ENCODE measurements at regions not wholly inside any gene's neighbourhood (a gene's known extent, or its start where the extent isn't known, plus 50 kb on each side); places are given as distances from the start of the nearest gene placed in this dataset.

DNA sequence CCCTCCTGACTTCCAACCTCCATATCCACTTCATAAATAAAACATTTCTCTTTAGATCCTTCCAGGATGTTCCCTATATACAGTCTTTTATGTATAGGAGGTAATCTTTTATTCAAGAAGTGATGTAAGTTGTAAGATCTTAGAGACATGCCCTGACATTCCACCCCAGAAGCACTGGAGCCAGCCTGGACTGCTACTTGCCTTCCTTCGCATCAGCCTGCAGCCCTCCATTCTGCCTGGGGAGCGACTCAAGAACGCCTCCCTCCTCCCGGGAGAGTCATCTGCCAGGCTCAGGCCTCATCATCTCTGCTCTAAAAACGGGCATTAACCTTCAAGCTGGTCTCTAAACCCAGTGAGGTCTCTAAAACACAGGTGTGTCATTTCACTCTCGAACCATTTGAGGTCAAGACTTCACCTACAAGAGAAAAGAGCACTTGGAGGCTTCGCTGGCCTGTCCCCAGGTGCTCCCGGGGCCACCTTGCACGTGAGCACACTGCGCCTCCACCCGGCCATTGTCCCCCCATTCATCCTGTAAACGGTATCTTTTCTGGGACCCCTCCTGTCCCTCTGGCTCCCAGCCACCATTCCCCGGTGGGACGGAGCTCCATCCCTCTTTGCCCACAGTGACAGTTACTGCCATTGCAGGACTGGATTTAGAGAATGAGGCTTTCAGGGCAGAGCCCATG, 107.5 kb upstream of the PDE10A start:
- no peak for TF ChIP-seq EZH2 (IDR thresholded peaks at IDR 0.05; ENCODE audit: borderline replicate concordance, insufficient read depth, low read length, poor library complexity, severe bottlenecking)
- Histone ChIP-seq H3K27ac (ENCODE audit: low read length) (no peak overlapping the region), H3K9me3 (ENCODE audit: low read length) (no peaks in the 10 kb centered on the region), H3K79me2 (replicated peaks; ENCODE audit: insufficient read depth, low read length) (no peaks in the 10 kb centered on the region), H3K9me2 (ENCODE audit: insufficient read depth, low read length) (no peaks in the 10 kb centered on the region), H3K4me3 (ENCODE audit: low read length) (no peak overlapping the region), H3K4me2 (ENCODE audit: low read length) (no peak overlapping the region), H3K36me3 (ENCODE audit: insufficient read depth, low read length) (no peaks in the 10 kb centered on the region), H2AFZ (ENCODE audit: low read depth, low read length) (no peak overlapping the region), H3K27me3 (ENCODE audit: insufficient read depth, low read depth, low read length) (no peaks in the 10 kb centered on the region), H3F3A (ENCODE audit: insufficient read depth, low read length, poor library complexity, severe bottlenecking) (no peaks in the 10 kb centered on the region), H3K9ac (ENCODE audit: low read length) (no peak overlapping the region), H4K20me1 (ENCODE audit: insufficient read depth) (no peaks in the 10 kb centered on the region)

DNA sequence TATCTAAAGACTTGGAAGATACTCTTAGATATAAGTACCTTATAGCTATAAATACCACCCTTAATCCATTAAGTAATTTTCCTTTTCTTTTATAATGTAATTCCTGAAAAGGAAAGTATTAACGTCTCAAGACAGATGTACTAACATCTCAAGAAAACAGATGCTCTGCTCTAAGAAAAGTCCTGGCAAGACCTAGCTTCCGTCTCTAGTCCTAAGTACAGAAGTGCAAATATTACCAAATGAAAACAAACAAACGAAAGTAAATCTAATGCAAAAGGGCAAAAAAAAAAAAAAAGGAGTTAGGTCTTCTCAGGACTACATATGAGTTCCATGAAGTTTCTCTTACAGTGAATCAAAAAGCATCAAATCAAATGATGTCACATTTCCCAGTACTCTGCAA, 106.8 kb upstream of the PDE10A start:
- H3K27ac ChIP-seq (ENCODE audit: low read length) = no peak overlapping the region
- no peaks in the 10 kb centered on the region for H3K36me3 ChIP-seq (ENCODE audit: insufficient read depth, low read length)
- H3K9ac ChIP-seq (ENCODE audit: low read length) = no peak overlapping the region
- no peak overlapping the region for H3K4me2 ChIP-seq (ENCODE audit: low read length)
- no peaks in the 10 kb centered on the region for H3K27me3 ChIP-seq (ENCODE audit: insufficient read depth, low read depth, low read length)
- no peaks in the 10 kb centered on the region for H3K9me3 ChIP-seq (ENCODE audit: low read length)
- H3K4me3 ChIP-seq (ENCODE audit: low read length) = no peak overlapping the region
- no peaks in the 10 kb centered on the region for H4K20me1 ChIP-seq (ENCODE audit: insufficient read depth)
- TF ChIP-seq, protein P1, sequence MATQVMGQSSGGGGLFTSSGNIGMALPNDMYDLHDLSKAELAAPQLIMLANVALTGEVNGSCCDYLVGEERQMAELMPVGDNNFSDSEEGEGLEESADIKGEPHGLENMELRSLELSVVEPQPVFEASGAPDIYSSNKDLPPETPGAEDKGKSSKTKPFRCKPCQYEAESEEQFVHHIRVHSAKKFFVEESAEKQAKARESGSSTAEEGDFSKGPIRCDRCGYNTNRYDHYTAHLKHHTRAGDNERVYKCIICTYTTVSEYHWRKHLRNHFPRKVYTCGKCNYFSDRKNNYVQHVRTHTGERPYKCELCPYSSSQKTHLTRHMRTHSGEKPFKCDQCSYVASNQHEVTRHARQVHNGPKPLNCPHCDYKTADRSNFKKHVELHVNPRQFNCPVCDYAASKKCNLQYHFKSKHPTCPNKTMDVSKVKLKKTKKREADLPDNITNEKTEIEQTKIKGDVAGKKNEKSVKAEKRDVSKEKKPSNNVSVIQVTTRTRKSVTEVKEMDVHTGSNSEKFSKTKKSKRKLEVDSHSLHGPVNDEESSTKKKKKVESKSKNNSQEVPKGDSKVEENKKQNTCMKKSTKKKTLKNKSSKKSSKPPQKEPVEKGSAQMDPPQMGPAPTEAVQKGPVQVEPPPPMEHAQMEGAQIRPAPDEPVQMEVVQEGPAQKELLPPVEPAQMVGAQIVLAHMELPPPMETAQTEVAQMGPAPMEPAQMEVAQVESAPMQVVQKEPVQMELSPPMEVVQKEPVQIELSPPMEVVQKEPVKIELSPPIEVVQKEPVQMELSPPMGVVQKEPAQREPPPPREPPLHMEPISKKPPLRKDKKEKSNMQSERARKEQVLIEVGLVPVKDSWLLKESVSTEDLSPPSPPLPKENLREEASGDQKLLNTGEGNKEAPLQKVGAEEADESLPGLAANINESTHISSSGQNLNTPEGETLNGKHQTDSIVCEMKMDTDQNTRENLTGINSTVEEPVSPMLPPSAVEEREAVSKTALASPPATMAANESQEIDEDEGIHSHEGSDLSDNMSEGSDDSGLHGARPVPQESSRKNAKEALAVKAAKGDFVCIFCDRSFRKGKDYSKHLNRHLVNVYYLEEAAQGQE (IDR thresholded peaks at IDR 0.05; ENCODE audit: borderline replicate concordance) = no peak
- TF ChIP-seq EZH2 (IDR thresholded peaks at IDR 0.05; ENCODE audit: borderline replicate concordance, insufficient read depth, low read length, poor library complexity, severe bottlenecking) (no peak), TAF1 (IDR thresholded peaks at IDR 0.05; ENCODE audit: low read depth) (no peak), MXI1 (conservative IDR thresholded peaks at IDR 0.05; ENCODE audit: poor library complexity, severe bottlenecking) (no peak), EP300 (conservative IDR thresholded peaks at IDR 0.05; ENCODE audit: poor library complexity, severe bottlenecking) (no peak), POLR2AphosphoS5 (IDR thresholded peaks at IDR 0.05) (no peak), RAD21 (conservative IDR thresholded peaks at IDR 0.05) (no peak), SMC3 (conservative IDR thresholded peaks at IDR 0.05; ENCODE audit: poor library complexity) (no peak)
- TF ChIP-seq, protein P2, sequence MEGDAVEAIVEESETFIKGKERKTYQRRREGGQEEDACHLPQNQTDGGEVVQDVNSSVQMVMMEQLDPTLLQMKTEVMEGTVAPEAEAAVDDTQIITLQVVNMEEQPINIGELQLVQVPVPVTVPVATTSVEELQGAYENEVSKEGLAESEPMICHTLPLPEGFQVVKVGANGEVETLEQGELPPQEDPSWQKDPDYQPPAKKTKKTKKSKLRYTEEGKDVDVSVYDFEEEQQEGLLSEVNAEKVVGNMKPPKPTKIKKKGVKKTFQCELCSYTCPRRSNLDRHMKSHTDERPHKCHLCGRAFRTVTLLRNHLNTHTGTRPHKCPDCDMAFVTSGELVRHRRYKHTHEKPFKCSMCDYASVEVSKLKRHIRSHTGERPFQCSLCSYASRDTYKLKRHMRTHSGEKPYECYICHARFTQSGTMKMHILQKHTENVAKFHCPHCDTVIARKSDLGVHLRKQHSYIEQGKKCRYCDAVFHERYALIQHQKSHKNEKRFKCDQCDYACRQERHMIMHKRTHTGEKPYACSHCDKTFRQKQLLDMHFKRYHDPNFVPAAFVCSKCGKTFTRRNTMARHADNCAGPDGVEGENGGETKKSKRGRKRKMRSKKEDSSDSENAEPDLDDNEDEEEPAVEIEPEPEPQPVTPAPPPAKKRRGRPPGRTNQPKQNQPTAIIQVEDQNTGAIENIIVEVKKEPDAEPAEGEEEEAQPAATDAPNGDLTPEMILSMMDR (IDR thresholded peaks at IDR 0.05; ENCODE audit: poor library complexity, severe bottlenecking) = no peak
- H2AFZ ChIP-seq (ENCODE audit: low read depth, low read length) = no peak overlapping the region
- no peaks in the 10 kb centered on the region for H3F3A ChIP-seq (ENCODE audit: insufficient read depth, low read length, poor library complexity, severe bottlenecking)
- H3K9me2 ChIP-seq (ENCODE audit: insufficient read depth, low read length) = no peaks in the 10 kb centered on the region
- no peaks in the 10 kb centered on the region for H3K79me2 ChIP-seq (replicated peaks; ENCODE audit: insufficient read depth, low read length)

Data from neural cell (in vitro differentiated cells).